ENCODE measurements at regions not wholly inside any gene's neighbourhood (a gene's known extent, or its start where the extent isn't known, plus 50 kb on each side); places are given as distances from the start of the nearest gene placed in this dataset.

DNA sequence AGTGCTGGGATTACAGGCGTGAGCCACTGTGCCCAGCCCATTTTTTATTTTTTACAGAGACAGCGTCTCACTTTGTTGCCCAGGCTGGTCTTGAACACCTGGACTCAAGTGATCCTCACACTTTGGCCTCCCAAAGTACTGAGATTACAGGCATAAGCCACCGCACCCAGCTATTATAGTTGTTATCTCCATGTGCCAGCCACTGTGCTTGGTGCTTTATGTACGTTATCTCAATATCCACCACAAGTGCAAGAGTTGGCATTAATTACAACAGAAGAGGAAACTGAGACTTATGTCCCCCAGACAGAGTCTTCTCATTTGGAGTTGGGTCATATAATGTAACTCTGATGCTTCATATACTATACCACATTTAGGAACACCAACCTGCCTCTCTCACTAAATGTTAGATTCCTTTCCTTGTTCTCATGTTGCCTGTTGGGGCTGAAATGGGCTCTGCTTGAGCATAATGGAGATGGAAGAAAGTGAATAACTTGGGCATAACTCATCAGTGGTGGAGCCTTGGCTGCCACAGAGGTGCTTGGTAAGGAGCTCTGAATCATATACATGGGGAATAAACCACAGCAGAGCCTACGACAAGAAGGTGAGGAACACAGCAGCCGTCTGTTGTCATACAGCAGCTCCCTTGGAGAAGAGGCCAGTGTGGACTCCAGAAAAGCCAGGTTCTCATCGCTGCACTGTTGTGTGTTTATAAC lies 84.3 kb downstream of the SPRY1 start:
- H3K36me3 Mint-ChIP-seq (ENCODE audit: low read depth), result no peaks in the 10 kb centered on the region
- no peak overlapping the region for H3K4me3 Mint-ChIP-seq
- peaks cover 12% of the 10 kb centered on the region for H3K27me3 Mint-ChIP-seq (ENCODE audit: insufficient read depth)
- peak overlapping the region; percentile 1; the same call in 1 of the 2 replicates for H3K27ac Mint-ChIP-seq
- peak; percentile 83 for DNase-seq
- no peaks in the 10 kb centered on the region for H3K9me3 Mint-ChIP-seq
- TF ChIP-seq, protein P1, sequence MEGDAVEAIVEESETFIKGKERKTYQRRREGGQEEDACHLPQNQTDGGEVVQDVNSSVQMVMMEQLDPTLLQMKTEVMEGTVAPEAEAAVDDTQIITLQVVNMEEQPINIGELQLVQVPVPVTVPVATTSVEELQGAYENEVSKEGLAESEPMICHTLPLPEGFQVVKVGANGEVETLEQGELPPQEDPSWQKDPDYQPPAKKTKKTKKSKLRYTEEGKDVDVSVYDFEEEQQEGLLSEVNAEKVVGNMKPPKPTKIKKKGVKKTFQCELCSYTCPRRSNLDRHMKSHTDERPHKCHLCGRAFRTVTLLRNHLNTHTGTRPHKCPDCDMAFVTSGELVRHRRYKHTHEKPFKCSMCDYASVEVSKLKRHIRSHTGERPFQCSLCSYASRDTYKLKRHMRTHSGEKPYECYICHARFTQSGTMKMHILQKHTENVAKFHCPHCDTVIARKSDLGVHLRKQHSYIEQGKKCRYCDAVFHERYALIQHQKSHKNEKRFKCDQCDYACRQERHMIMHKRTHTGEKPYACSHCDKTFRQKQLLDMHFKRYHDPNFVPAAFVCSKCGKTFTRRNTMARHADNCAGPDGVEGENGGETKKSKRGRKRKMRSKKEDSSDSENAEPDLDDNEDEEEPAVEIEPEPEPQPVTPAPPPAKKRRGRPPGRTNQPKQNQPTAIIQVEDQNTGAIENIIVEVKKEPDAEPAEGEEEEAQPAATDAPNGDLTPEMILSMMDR (IDR thresholded peaks at IDR 0.05), result no peak
- H3K4me1 Mint-ChIP-seq (ENCODE audit: low read depth), result peaks cover 33% of the 10 kb centered on the region

GRCh38 chr4:123481717-123482116 lies 85.1 kb downstream of the SPRY1 start:
- peaks cover 33% of the 10 kb centered on the region for H3K4me1 Mint-ChIP-seq (ENCODE audit: low read depth)
- H3K27ac Mint-ChIP-seq, result no peak overlapping the region
- TF ChIP-seq, protein P1 (IDR thresholded peaks at IDR 0.05), result no peak
- no peak overlapping the region for H3K4me3 Mint-ChIP-seq
- DNase-seq, result no peak
- no peaks in the 10 kb centered on the region for H3K36me3 Mint-ChIP-seq (ENCODE audit: low read depth)
- H3K27me3 Mint-ChIP-seq (ENCODE audit: insufficient read depth), result peaks cover 12% of the 10 kb centered on the region
- H3K9me3 Mint-ChIP-seq, result no peaks in the 10 kb centered on the region

GRCh38 chr4:123484291-123484926 lies 87.8 kb downstream of the SPRY1 start:
- Mint-ChIP-seq H3K9me3 (no peaks in the 10 kb centered on the region), H3K27ac (no peak overlapping the region), H3K36me3 (ENCODE audit: low read depth) (no peaks in the 10 kb centered on the region), H3K27me3 (ENCODE audit: insufficient read depth) (peaks cover 8% of the 10 kb centered on the region; the same call in 1 of the 2 replicates), H3K4me1 (ENCODE audit: low read depth) (peaks cover 23% of the 10 kb centered on the region), H3K4me3 (no peak overlapping the region)
- no peak for DNase-seq
- TF ChIP-seq, protein P1 (IDR thresholded peaks at IDR 0.05), result no peak

DNA sequence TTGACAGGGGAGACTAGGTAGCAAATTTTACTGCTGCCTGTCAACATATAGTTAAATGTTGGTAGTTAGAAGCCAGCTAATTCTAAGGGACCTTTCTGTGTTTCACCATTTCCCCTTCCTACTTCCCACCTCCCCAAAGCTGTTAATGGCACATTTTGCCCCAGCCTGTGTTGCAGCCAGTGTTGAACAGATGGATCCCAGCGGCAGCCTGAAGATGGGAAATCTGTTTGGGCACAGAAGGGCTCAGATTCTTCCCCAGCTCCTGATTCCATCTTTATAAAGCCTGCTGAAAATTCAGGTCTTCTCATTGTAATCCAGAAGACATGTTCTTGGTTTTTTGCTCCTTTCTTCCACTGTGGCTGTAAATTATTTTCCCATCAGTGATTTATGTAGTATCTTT lies 89.0 kb downstream of the SPRY1 start:
- no peak for DNase-seq
- H3K4me3 Mint-ChIP-seq, result no peak overlapping the region
- TF ChIP-seq, protein P1 (IDR thresholded peaks at IDR 0.05), result no peak
- no peaks in the 10 kb centered on the region for H3K9me3 Mint-ChIP-seq
- H3K36me3 Mint-ChIP-seq (ENCODE audit: low read depth), result no peaks in the 10 kb centered on the region
- H3K4me1 Mint-ChIP-seq (ENCODE audit: low read depth), result peaks cover 19% of the 10 kb centered on the region
- no peak overlapping the region for H3K27ac Mint-ChIP-seq
- peaks cover 8% of the 10 kb centered on the region; the same call in 1 of the 2 replicates for H3K27me3 Mint-ChIP-seq (ENCODE audit: insufficient read depth)

GRCh38 chr4:123488916-123489315 lies 92.3 kb downstream of the SPRY1 start:
- Mint-ChIP-seq H3K27me3 (ENCODE audit: insufficient read depth) (peaks cover 13% of the 10 kb centered on the region), H3K9me3 (no peaks in the 10 kb centered on the region), H3K36me3 (ENCODE audit: low read depth) (no peaks in the 10 kb centered on the region), H3K4me1 (ENCODE audit: low read depth) (peaks cover 9% of the 10 kb centered on the region), H3K27ac (no peak overlapping the region), H3K4me3 (no peak overlapping the region)
- TF ChIP-seq, protein P1 (IDR thresholded peaks at IDR 0.05), result no peak
- peak; percentile 37 for DNase-seq
